HG02970 (cell line): ENCODE measurements at regions not wholly inside any gene's neighbourhood (a gene's known extent, or its start where the extent isn't known, plus 50 kb on each side); places are given as distances from the start of the nearest gene placed in this dataset.
"Not testable (repeated sequence)": the region's sequence is repeated elsewhere in the genome, so short reads cannot be mapped to it uniquely, and the experiment has no call there.

ENCODE experiments used
- ATAC-seq: cut with Tn5 transposase; IDR thresholded peaks from one replicate; pipeline ENCODE4 v1.9.1; 2021; ENCODE audit warnings: mild to moderate bottlenecking, moderate library complexity, moderate number of reproducible peaks; ENCODE audit not compliant: unreplicated experiment, low FRiP score

DNA sequence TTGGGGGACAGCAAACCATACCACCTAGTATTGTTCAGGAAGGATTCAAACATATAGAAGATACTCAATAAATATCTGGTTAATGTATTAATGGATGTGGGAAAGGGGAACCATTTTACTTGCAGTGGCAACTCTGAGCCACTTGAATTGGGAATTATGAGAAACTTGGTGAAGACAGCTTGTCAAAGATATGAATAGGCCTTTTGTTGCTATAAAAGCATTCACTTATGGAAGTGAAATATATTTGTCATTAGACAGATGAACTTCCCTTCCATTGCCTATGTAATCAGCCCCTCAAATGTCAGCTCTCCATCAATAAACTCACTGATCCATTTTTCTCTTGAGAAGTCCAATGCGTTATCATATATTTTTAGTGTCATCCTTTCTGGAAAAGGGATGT is 56.1 kb downstream of the GPR85 start:
- ATAC-seq = no peak

GRCh38 chr7:113026941-113027340 is 59.7 kb downstream of the GPR85 start:
- ATAC-seq = no peak

DNA sequence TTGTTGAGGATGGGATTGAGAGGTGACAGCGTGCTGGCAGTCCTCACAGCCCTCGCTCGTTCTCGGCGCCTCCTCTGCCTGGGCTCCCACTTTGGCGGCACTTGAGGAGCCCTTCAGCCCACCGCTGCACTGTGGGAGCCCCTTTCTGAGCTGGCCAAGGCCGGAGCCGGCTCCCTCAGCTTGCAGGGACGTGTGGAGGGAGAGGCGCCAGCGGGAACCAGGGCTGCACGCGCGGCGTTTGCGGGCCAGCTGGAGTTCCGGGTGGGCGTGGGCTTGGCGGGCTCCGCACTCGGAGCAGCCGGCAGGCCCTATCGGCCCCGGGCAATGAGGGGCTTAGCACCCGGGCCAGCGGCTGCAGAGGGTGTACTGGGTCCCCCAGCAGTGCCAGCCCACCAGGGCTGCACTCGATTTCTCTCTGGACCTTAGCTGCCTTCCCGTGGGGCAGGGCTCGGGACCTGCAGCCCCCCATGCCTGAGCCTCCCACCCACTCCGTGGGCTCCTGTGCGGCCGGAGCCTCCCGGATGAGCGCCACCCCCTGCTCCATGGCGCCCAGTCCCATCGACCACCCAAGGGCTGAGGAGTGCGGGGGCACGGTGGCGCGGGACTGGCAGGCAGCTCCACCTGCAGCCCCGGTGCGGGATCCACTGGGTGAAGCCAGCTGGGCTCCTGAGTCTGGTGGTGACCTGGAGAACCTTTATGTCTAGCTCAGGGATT is 69.3 kb downstream of the GPR85 start:
- not testable (repeated sequence) for ATAC-seq

GRCh38 chr7:113015034-113015645 is 71.5 kb downstream of the GPR85 start:
- no peak for ATAC-seq

DNA sequence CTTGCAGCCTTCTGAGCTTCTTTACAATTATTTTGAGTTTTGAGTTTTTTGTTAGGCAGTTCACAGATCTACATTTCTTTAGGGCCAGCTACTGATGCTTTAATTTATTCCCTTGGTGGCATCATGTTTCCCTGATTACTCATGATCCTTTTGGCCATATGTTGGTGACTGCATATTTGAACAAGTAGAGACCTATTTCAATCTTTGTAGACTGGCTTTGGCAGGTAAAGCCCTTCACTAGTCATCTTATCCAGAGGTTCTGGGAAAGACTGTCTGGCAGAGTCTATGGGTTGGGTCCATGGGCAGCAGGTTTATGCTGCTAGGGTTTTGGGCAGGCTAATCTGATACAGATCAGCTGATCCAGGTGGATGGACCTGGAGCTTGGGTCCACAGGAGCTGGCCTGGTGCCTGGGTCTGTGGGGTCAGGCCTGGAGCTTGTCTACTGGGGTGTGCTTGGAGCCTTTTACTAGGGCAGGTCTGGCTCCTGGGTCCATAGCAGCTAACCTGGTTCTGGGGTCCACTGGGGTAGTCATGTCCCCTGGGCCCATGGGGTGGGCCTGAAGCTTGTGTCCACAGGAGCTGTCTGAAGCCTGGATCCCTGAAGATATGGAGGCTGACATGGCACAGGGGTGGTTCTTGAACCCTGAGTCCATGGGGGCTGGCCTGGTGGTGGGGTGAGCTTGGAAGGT is 72.7 kb downstream of the GPR85 start:
- no peak for ATAC-seq

DNA sequence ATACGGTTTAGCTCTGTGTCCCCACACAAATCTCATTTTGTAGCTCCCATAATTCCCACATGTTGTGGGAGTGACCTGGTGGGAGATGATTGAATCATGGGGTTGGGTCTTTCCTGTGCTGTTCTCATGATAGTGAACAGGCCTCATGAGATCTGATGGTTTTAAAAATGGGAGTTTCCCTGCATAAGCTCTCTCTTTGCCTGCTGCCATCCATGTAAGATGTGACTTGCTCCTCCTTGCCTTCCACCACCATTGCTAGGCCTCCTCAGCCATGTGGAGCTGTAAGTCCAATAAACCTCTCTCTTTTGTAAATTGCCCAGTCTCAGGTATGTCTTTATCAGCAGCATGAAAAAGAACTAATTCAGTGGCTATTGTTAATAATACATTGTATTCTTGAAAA is 73.8 kb downstream of the GPR85 start:
- ATAC-seq = not testable (repeated sequence)

DNA sequence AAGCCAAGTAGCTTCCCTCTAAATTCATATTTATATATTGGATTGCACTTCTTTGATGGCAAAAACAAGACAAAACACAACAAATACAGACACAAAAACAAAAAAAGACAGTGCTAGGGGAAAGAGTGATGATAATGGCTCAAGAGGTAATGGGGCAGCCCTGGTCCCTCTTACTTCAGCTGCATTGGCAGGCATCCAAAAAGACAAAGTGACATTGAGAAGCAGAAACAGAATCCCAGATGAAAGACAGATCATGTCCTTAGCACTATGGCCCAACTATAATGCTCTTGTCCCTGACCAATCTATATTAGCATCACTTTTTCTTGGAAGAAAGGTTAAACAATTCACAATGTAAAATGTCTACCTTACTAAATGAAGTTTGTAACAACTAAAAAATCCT is 76.2 kb downstream of the GPR85 start:
- ATAC-seq = no peak

DNA sequence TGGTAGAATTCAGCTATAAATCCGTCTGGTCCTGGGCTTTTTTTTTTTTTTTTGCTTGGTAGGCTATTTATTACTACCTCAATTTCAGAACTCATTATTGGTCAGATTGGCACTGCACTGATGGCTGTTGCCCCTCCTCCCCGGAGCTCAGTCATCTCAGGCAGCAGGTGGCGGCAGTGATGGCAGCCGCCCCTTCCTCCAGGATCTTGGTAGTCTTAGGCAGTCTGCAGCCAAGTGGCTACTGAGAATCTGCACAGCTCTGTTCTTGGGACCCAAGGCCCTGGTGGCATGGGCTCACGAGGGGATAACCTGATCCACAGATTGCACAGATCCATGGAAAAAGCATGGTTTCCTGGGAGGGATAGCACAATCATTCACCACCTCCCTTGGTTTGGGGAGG is 77.9 kb downstream of the GPR85 start:
- ATAC-seq = no peak

DNA sequence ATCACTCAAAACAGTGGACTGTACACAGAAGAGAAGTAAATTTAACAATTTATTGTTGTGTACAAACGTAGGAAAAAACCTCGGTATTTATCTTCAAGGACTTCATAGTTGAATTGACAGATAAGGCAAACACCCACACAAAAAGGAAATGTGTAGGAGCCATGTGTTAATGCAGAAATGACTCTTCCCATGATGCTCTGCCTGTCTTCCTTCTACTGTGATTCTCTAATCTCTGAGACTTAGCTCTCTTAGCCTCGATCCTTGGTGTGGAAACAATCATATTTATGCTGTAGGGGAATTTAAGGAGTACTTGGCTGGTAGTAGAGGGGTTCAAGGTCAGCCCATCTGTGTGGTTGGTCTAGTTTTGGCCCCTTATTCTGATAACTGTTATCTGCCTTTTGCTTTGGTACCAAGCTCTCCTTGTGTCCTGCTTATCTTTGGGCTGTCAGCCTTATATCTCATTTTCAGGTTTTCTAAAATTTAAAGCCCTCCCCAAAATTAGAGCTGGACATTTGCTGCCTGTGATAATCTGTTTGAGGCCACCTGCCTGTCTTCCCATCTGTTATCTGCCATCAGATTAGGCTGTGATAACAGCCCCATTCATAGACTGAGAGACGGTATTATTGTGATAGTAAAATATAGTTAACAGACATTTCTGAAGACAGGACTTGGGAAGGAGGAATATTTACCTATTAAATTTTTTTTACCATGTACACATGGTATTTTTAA is 81.7 kb downstream of the GPR85 start:
- ATAC-seq = no peak

DNA sequence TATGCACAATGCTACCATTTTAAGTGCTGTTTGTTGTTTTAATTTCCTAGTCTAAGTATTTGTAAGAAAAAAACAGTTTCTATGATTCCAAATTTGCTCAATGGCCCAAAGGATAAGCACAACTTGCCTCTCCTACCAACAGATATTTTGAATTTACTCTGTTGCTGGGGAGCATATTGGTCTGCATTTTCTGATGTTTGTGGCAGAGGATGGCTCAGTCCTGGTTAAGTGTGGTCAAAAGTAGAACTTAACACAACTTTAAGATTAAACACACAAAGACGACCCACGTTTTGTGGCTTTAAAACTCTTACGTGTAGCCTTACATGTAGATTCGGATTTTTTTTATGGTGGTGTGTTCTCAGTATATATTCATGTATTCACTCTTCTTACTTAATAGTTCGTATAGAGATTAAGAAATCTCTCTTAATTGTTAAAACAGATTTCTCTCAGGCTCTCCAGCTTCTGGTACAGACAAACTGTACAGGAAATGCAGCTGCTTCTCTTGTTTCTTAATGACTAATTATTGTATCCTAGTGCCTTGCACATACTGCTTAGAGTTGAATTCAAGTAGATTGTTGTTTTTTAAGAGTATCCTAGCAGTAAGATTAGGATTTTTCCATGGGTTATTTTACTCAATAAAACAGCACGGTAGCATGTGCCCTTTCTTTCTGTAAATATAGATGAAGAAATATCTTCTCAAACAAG is 86.2 kb downstream of the GPR85 start:
- ATAC-seq = no peak

DNA sequence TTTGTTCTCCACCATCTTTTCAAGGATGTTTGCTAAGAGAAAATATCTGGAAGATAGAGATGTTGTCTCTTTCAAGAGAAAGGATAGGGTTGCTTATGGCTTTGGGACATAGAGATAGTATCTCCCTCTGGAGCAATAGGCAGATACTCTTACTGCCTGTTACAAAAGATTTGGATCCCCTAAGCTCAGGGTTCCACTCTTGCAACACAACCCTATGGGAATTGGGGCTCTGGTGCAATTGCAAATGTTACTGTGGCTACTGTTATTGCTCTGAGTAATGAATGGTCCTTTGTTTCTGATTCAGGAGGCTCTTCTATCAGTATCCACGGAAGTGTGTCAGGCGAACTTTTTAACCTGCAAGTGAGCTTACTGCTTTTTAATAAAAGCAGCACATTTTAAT is 88.8 kb downstream of the GPR85 start:
- no peak for ATAC-seq

DNA sequence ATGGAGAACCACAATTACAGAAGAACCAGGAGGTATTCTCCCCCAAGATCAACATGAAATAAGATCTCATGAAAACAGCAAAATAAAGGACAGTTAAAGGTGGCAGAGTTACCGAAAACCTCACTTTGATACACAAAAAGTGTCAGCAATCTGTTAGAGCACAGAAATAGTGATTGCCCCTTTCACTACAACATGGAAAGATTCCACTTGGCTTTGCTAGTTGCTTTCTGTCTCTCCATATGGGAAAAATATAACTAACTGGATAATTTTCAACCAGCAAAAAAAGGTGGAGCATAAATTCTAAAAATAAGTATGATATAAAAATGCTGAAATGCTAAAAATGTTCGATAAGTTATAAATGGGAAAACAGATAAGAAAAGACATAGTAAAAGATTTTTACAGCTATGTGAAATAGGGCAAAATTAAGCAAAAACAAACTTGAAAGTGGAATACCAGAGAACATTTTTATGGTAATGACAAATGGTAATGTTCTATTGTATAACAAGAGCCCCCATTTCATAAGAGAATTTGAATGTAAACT is 90.2 kb downstream of the GPR85 start:
- ATAC-seq = no peak

- no peak for ATAC-seq
Measured at GRCh38 chr7:112995059-112995824, 91.4 kb downstream of the GPR85 start.

DNA sequence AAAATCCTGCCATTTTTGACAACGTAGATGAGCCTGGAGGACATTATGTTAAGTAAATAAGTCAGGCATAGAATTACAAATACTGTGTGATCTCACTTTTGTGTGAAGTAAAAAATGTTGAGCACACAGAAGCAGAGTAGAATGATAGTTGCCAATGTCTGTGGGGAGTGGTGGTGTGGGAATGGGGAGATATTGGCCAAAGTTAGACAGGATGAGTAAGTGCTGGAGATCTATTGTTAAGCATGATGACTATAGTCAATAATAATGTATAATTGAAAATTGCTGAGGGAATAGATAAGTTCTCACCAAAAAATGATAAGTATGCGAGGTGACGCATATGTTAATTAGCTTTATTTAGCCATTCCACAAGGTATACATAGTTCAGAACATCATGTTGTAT is 92.0 kb downstream of the GPR85 start:
- ATAC-seq = no peak

DNA sequence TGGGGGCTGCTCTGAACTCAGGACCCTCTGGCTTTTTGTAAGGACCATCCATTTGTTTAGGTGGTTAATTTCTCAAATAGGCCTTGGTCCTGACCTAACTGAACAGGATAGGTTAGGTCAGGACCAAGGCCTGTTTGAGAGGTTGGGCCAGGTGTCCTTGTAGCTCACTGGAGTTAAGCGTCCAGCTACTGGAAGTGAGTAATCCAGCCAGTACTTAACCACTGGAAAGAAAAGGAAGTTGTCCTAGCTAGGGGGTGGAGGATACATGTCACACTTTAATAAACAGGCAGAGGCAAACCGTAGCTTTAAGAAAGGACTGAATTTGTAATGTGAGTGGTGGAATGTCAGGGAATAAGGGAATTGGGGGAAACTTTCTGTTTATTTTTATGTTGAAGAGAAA is 96.0 kb downstream of the GPR85 start:
- ATAC-seq = no peak

DNA sequence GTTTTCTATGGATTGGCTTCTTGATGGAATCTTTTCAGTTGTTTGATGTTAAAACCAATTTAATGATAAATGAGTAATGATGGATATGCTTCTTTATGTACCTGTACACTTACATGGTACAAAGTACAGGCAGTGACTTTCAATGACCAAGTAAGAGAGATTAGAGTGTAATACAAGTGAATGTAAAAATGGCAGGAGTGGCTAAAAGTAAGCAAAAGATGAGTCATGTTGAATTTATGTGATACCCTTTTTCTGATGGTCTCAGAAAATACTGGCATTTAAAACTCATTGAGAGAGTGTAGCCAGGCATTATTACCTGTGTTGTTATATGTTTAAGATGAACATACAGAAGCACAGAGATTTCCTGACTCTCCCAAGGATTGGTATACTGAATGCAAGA is 97.1 kb downstream of the GPR85 start:
- ATAC-seq = no peak

DNA sequence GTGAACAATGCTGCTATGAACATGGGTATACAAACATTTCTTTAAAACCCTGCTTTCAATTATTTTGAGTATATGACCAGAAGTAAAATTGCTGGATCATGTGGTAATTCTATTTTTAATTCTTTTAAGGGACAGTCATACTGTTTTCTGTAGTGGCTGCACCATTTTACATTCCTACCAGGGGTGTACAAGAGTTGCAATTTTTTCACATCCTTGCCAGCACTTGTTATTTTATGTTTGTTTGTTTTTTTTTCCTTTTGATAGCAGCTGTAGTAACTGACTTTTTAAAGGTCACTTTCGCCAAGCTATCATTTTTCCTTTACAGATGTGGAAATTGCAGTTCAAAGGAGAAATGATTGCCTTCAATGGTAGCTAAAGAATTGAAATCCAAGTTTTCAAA is 99.5 kb downstream of the GPR85 start:
- ATAC-seq = no peak

DNA sequence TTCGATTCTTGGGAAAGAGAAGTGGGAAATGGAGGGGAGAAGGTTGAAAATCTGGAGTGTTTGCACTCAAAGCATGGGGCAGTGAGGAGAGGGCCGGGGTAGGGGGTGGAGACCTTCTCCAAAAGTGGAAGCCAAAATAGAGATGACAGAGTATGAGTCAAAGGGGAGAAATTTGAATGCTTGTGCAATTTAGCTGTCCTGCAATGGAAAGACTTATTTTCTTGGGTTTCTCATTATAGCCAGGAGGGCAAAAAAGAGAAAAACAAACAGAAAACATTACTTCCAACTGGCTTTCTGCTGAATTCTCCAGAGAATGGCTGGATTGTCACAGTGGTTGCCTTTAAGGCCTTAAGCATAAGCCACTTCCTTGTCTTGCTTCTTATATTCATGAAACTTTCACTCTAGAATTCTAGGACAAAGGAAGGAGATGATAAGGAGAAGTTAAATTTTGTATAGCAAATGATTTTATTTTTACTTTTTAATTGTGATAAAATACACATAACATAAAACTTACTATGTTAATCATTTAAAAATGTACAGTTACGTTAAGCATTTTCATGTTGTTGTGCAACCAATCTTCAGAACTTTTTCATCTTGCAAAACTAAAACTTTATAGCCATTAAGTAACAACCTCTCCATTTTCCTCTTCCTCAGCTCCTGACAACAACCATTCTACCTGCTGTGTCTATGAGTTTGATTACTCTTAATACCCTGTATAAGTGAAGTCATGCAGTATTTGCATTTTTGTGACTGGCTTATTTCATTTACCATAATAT is 100.2 kb downstream of the GPR85 start:
- ATAC-seq = no peak
